ENCODE measurements at regions not wholly inside any gene's neighbourhood (a gene's known extent, or its start where the extent isn't known, plus 50 kb on each side); places are given as distances from the start of the nearest gene placed in this dataset.

- Histone ChIP-seq H3K9me3 (no peaks in the 10 kb centered on the region), H3K4me3 (no peak overlapping the region), H3K4me1 (peaks cover 3% of the 10 kb centered on the region), H3K27me3 (ENCODE audit: insufficient read depth in 3 of 3, low read length in 2 of 3) (no peaks in the 10 kb centered on the region), H3K36me3 (ENCODE audit: insufficient read depth in 1 of 2, low read depth in 1 of 2) (no peaks in the 10 kb centered on the region), H3K27ac (peak overlapping the region; percentile 7)
- DNase-seq (no peak), ATAC-seq (no peak)
- TF ChIP-seq, protein P1, sequence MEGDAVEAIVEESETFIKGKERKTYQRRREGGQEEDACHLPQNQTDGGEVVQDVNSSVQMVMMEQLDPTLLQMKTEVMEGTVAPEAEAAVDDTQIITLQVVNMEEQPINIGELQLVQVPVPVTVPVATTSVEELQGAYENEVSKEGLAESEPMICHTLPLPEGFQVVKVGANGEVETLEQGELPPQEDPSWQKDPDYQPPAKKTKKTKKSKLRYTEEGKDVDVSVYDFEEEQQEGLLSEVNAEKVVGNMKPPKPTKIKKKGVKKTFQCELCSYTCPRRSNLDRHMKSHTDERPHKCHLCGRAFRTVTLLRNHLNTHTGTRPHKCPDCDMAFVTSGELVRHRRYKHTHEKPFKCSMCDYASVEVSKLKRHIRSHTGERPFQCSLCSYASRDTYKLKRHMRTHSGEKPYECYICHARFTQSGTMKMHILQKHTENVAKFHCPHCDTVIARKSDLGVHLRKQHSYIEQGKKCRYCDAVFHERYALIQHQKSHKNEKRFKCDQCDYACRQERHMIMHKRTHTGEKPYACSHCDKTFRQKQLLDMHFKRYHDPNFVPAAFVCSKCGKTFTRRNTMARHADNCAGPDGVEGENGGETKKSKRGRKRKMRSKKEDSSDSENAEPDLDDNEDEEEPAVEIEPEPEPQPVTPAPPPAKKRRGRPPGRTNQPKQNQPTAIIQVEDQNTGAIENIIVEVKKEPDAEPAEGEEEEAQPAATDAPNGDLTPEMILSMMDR (IDR thresholded peaks at IDR 0.05): no peak
- intact Hi-C loops (cut with DNase I): loop anchor here (5.0 to 10.0 kb wide), 4 partner anchors 106 to 358 kb away; partner anchors contain the start of gene ARHGAP42 (in 1 of the 2)
- WGBS, 3 donors: 63 to 73% (median 70%) methylated on average over 5 of the region's 5 CpGs
Observed at GRCh38 chr11:100578831-100579311, 108.2 kb upstream of the ARHGAP42 start.

DNA sequence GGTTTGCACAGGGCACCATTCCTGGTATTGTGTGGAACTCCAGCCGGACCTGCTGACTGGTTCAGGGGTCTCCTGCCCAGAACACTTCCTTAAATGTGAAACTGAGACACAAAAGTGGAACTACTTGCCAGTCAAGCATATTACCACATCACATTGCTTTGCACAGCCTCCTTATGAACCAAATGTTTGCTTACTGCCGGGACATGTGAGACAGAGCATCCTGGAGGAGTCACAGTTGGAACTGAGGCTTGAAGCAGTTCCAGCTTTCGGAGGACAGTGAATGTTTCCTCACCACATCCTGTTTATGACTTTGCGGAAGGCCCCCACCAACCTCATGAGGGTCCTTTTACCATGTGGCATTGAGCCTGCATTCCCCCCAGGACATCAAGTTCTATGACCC lies 105.8 kb upstream of the ARHGAP42 start:
- 58 to 62% (median 61%) methylated on average over 4 of the region's 4 CpGs for WGBS, 3 donors
- Histone ChIP-seq H3K9me3 (no peaks in the 10 kb centered on the region), H3K36me3 (ENCODE audit: insufficient read depth in 1 of 2, low read depth in 1 of 2) (no peaks in the 10 kb centered on the region), H3K27ac (no peak overlapping the region), H3K4me3 (no peak overlapping the region), H3K4me1 (peaks cover 3% of the 10 kb centered on the region), H3K27me3 (ENCODE audit: insufficient read depth in 3 of 3, low read length in 2 of 3) (no peaks in the 10 kb centered on the region)
- TF ChIP-seq, protein P1 (IDR thresholded peaks at IDR 0.05): no peak
- intact Hi-C loops (cut with DNase I): no loop called here
- DNase-seq (peak; percentile 32 to 49), ATAC-seq (peak in 3 of 4 donors; percentile 20 to 54 (median 53))

DNA sequence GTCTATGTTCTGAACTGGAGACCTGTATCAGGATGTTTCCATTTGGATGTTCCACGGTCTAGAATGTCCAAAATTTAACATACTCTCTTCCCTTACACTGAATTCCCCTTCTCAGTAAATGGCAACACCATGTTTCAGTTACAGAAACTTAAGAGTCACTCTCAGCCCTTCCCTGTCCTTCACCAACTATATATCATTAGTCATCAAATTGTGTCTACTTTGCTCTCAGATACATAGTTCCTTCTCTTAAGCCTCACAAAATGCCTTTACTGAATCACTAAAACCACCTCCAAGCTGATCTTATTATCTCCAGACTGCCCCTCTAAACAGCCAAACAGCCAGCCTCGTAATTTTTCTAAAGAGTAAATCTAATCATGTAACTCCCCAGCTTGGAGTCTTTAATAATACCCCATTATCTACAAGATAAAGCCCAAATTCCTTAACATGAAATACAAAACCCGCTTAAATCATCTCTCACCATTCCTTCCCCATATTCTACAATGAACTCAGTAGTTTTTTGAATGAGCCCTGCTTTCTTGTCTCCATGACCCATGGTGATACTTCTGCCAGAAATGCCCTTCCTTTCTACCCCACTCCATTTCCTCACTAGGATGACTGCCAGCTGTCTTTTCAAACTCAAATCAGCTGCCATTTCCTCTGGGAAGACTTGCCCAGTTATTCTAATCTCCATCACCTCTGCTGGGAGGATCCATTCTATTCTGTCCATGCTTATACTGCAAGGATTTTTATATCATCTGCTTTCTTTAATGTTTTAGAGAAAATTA lies 102.7 kb upstream of the ARHGAP42 start:
- ATAC-seq (no peak), DNase-seq (no peak)
- Histone ChIP-seq H3K9me3 (no peaks in the 10 kb centered on the region), H3K36me3 (ENCODE audit: insufficient read depth in 1 of 2, low read depth in 1 of 2) (no peaks in the 10 kb centered on the region), H3K27me3 (ENCODE audit: insufficient read depth in 3 of 3, low read length in 2 of 3) (no peaks in the 10 kb centered on the region), H3K4me1 (no peaks in the 10 kb centered on the region), H3K27ac (no peak overlapping the region), H3K4me3 (no peak overlapping the region)
- TF ChIP-seq, protein P1 (IDR thresholded peaks at IDR 0.05): no peak
- intact Hi-C loops (cut with DNase I): no loop called here
- WGBS, 3 donors: 81 to 87% (median 82%) methylated on average over 3 of the region's 3 CpGs

DNA sequence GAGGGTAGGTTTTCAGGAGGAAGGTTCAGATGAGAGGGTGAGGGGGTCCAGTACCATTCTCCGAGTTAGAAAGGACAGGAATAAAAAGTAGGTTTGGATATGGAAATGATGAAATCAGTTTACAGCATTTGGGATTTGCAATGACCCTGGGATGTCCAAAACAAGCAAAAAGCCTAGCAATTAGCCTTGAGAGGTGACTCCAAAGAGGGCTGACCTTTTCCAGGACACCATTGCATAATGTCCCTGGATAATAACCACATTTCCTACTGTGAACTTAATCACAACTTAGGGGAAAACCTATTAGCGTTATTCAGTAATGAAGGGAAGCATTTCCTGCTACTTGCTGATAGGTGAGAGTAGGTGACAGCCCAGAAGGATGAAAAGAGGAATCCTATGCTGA lies 101.4 kb upstream of the ARHGAP42 start:
- Histone ChIP-seq H3K9me3 (no peaks in the 10 kb centered on the region), H3K36me3 (ENCODE audit: insufficient read depth in 1 of 2, low read depth in 1 of 2) (no peaks in the 10 kb centered on the region), H3K27ac (no peak overlapping the region), H3K4me3 (no peak overlapping the region), H3K4me1 (no peaks in the 10 kb centered on the region), H3K27me3 (ENCODE audit: insufficient read depth in 3 of 3, low read length in 2 of 3) (no peaks in the 10 kb centered on the region)
- TF ChIP-seq, protein P1 (IDR thresholded peaks at IDR 0.05): no peak
- no peak for DNase-seq
- ATAC-seq: peak in 3 of 4 donors; percentile 37 to 74 (median 62)
- 48 to 58% (median 57%) methylated on average over 2 of the region's 2 CpGs for WGBS, 3 donors
- intact Hi-C loops (cut with DNase I): no loop called here

All from psoas muscle (tissue), 7 donors.